CD4-positive, alpha-beta T cell (primary cell): ENCODE measurements at regions not wholly inside any gene's neighbourhood (a gene's known extent, or its start where the extent isn't known, plus 50 kb on each side); places are given as distances from the start of the nearest gene placed in this dataset.

Experiments used
- ATAC-seq: fragments of 200-7000 bp; cut with Tn5 transposase; one replicate; pipeline ENCODE4 v1.10.0; 2022; ENCODE audit warnings: mild to moderate bottlenecking; ENCODE audit not compliant: poor library complexity
- CTCF ChIA-PET: fragments of 350-600 bp; sonication (Branson Sonifier 250); formaldehyde crosslinking; loops from one replicate; lab custom pipeline; 2021; ENCODE audit warnings: antibody characterized with exemption, inconsistent platforms; lab: Charles Lee
- POLR2A ChIA-PET: fragments of 350-600 bp; sonication (Branson Sonifier 250); formaldehyde crosslinking; loops from one replicate; lab custom pipeline; 2021; ENCODE audit warnings: antibody characterized with exemption, inconsistent platforms; lab: Charles Lee
- DNase-seq, 14 experiments: peaks; one replicate each; pipeline ENCODE4 v3.0.0-alpha.2; 2013 to 2020; ENCODE audit warnings: mixed read lengths in 2 of 14
- H3K27ac ChIP-seq, 2 donors: one replicate each; pipeline versions ENCODE4 v1.5.1 to v1.7.0; 2013; ENCODE audit warnings: low read length in 2 of 2, low read depth in 1 of 2, mild to moderate bottlenecking in 1 of 2
- H3K27me3 ChIP-seq, 2 experiments: 1 replicate in 1 of 2; 2 replicates in 1 of 2; pipeline versions ENCODE4 v1.6.1 to v1.7.0; 2013; ENCODE audit warnings: low read length in 2 of 2, control low read depth in 1 of 2, mild to moderate bottlenecking in 1 of 2, moderate library complexity in 1 of 2; ENCODE audit not compliant: insufficient read depth in 2 of 2, control insufficient read depth in 1 of 2
- H3K36me3 ChIP-seq: one replicate; pipeline ENCODE4 v1.6.1; 2013; ENCODE audit warnings: low read length, control low read depth; ENCODE audit not compliant: insufficient read depth
- H3K4me1 ChIP-seq: one replicate; pipeline ENCODE4 v1.6.1; 2013; ENCODE audit warnings: low read length, control low read depth; ENCODE audit not compliant: insufficient read depth
- H3K4me3 ChIP-seq: one replicate; pipeline ENCODE4 v1.5.1; 2013; ENCODE audit warnings: mild to moderate bottlenecking, low read length, moderate library complexity
- H3K9me3 ChIP-seq, 2 experiments: 1 replicate in 1 of 2; 2 replicates in 1 of 2; pipeline versions ENCODE4 v1.6.1 to v1.7.0; 2013; ENCODE audit warnings: low read length in 2 of 2, mild to moderate bottlenecking in 2 of 2, control low read depth in 1 of 2, moderate library complexity in 1 of 2; ENCODE audit not compliant: control insufficient read depth in 1 of 2, insufficient read depth in 1 of 2
- H3K27ac Mint-ChIP-seq: one replicate; pipeline ENCODE4 v1.8.0; 2020; ENCODE audit warnings: mixed read lengths
- H3K27me3 Mint-ChIP-seq: one replicate; pipeline ENCODE4 v1.8.0; 2021; ENCODE audit warnings: mixed read lengths
- H3K36me3 Mint-ChIP-seq: one replicate; pipeline ENCODE4 v1.8.0; 2021; ENCODE audit warnings: low read depth, mixed read lengths
- H3K4me1 Mint-ChIP-seq: one replicate; pipeline ENCODE4 v1.8.0; 2021; ENCODE audit warnings: low read depth, mixed read lengths
- H3K4me3 Mint-ChIP-seq: one replicate; pipeline ENCODE4 v1.8.0; 2020; ENCODE audit warnings: mild to moderate bottlenecking, mixed read lengths
- H3K9me3 Mint-ChIP-seq: one replicate; pipeline ENCODE4 v1.8.0; 2020; ENCODE audit warnings: mixed read lengths
- intact Hi-C, 2 experiments: fragments of 100-400 bp; cut with DNase I in 1 of 2; cut with micrococcal nuclease in 1 of 2; formaldehyde crosslinking; loops; one replicate each; pipeline versions ENCODE4 v1.15.1 to v1.9.0; 2023 to 2025; cut with DNase I, micrococcal nuclease
- TF ChIP-seq, protein P1 (sequence below): fragments of 200-600 bp; IDR thresholded peaks from one replicate; pipeline ENCODE4 v1.8.0; 2022; ENCODE audit warnings: antibody characterized with exemption, mild to moderate bottlenecking

DNA sequence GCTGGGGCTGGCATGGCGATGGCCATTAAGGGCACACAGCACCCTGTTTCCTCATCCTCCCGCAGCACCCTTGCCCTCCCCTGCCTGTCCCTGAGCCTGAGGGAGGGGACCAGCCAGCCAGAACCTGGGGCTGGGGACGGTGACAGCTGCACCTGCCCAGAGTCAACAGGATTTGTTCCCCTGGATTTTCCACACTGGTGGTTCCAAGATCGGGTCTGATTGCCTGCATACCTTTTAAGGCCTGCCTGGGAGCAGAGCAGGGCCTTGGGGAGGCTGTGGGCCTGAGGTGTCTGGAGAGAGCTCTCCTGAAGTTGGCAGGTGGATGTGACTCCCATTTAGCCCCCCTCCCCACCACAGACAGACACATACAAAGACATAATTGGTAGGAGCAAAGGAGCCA lies 61.0 kb upstream of the C5orf58 start:
- no peak overlapping the region for H3K27ac ChIP-seq
- no peaks in the 10 kb centered on the region for H3K36me3 ChIP-seq
- CTCF ChIA-PET: no interaction called here
- no peaks in the 10 kb centered on the region for H3K9me3 Mint-ChIP-seq
- intact Hi-C loops: no loop called here
- H3K27ac Mint-ChIP-seq: no peak overlapping the region
- no peaks in the 10 kb centered on the region for H3K36me3 Mint-ChIP-seq
- no peaks in the 10 kb centered on the region for H3K27me3 ChIP-seq
- H3K27me3 Mint-ChIP-seq: peaks cover 5% of the 10 kb centered on the region
- H3K4me3 Mint-ChIP-seq: no peak overlapping the region
- TF ChIP-seq, protein P1, sequence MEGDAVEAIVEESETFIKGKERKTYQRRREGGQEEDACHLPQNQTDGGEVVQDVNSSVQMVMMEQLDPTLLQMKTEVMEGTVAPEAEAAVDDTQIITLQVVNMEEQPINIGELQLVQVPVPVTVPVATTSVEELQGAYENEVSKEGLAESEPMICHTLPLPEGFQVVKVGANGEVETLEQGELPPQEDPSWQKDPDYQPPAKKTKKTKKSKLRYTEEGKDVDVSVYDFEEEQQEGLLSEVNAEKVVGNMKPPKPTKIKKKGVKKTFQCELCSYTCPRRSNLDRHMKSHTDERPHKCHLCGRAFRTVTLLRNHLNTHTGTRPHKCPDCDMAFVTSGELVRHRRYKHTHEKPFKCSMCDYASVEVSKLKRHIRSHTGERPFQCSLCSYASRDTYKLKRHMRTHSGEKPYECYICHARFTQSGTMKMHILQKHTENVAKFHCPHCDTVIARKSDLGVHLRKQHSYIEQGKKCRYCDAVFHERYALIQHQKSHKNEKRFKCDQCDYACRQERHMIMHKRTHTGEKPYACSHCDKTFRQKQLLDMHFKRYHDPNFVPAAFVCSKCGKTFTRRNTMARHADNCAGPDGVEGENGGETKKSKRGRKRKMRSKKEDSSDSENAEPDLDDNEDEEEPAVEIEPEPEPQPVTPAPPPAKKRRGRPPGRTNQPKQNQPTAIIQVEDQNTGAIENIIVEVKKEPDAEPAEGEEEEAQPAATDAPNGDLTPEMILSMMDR: no peak
- no peaks in the 10 kb centered on the region for H3K9me3 ChIP-seq
- DNase-seq (no peak), ATAC-seq (no peak)
- no peaks in the 10 kb centered on the region for H3K4me1 ChIP-seq
- no peak overlapping the region for H3K4me3 ChIP-seq
- POLR2A ChIA-PET: no interaction called here
- no peaks in the 10 kb centered on the region for H3K4me1 Mint-ChIP-seq

DNA sequence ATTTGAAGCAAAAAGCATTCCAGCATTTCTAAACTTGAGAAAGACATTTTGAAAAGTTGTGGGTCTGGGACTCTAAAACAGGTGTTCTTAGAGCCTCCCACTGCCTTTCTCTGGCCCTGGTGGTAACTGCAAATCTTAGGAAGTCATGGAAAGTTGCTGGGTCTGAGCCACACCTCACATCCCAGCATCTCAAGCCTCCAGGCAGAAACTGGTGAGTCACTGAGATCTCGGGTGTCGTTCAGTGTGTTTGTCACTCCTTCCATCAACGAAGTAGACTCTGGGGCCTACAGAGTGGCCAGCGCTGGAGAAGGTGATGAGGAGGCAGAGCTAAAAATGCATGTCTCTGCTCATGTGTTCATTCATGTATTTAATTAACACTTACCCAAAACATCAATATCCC lies 59.6 kb upstream of the C5orf58 start:
- CTCF ChIA-PET: no interaction called here
- TF ChIP-seq, protein P1: no peak
- intact Hi-C loops: no loop called here

DNA sequence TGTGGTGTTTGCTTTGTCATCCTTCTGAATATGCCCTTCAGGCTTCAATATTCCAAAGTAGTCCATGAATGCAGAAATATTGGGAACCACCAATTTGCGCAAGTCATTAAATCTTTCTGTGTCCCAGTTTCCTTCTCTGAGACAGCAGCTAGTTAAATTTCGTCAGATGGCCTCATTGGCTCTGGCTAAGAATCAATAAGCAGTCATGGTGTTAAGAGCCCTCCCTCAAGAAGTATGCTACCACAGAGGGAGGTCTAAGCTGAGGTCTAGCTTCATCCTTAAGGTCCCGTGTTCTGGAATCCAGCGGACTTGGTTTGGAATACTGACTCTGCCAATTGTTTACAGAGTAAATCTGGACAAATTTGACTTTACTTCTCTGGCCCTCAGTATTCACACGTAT lies 59.1 kb upstream of the C5orf58 start:
- intact Hi-C loops: no loop called here

More for the DNA sequence above, 59.6 kb upstream of the C5orf58 start:
- H3K27me3 Mint-ChIP-seq: peaks cover 5% of the 10 kb centered on the region
- Histone ChIP-seq H3K4me1 (no peaks in the 10 kb centered on the region), H3K9me3 (no peaks in the 10 kb centered on the region), H3K36me3 (no peaks in the 10 kb centered on the region), H3K27ac (no peak overlapping the region), H3K27me3 (no peaks in the 10 kb centered on the region), H3K4me3 (no peak overlapping the region)
- no peaks in the 10 kb centered on the region for H3K9me3 Mint-ChIP-seq
- ATAC-seq (no peak), DNase-seq (no peak)
- POLR2A ChIA-PET: no interaction called here
- no peak overlapping the region for H3K27ac Mint-ChIP-seq
- H3K4me1 Mint-ChIP-seq: no peaks in the 10 kb centered on the region
- H3K36me3 Mint-ChIP-seq: no peaks in the 10 kb centered on the region
- H3K4me3 Mint-ChIP-seq: no peak overlapping the region

More for the DNA sequence above, 59.1 kb upstream of the C5orf58 start:
- H3K27me3 ChIP-seq: no peaks in the 10 kb centered on the region
- H3K27ac Mint-ChIP-seq: no peak overlapping the region
- no peak overlapping the region for H3K4me3 Mint-ChIP-seq
- H3K36me3 Mint-ChIP-seq: no peaks in the 10 kb centered on the region
- POLR2A ChIA-PET: no interaction called here
- TF ChIP-seq, protein P1: no peak
- no peaks in the 10 kb centered on the region for H3K4me1 ChIP-seq
- H3K4me1 Mint-ChIP-seq: no peaks in the 10 kb centered on the region
- no peak for DNase-seq
- ATAC-seq: no peak
- H3K9me3 ChIP-seq: no peaks in the 10 kb centered on the region
- CTCF ChIA-PET: no interaction called here
- no peaks in the 10 kb centered on the region for H3K36me3 ChIP-seq
- H3K9me3 Mint-ChIP-seq: no peaks in the 10 kb centered on the region
- no peak overlapping the region for H3K27ac ChIP-seq
- no peak overlapping the region for H3K4me3 ChIP-seq
- peaks cover 5% of the 10 kb centered on the region for H3K27me3 Mint-ChIP-seq
